GM19452 (cell line): ENCODE measurements at regions not wholly inside any gene's neighbourhood (a gene's known extent, or its start where the extent isn't known, plus 50 kb on each side); places are given as distances from the start of the nearest gene placed in this dataset.

Experiments
- ATAC-seq: cut with Tn5 transposase; IDR thresholded peaks from one replicate; pipeline ENCODE4 v1.9.1; 2021; ENCODE audit not compliant: unreplicated experiment

DNA sequence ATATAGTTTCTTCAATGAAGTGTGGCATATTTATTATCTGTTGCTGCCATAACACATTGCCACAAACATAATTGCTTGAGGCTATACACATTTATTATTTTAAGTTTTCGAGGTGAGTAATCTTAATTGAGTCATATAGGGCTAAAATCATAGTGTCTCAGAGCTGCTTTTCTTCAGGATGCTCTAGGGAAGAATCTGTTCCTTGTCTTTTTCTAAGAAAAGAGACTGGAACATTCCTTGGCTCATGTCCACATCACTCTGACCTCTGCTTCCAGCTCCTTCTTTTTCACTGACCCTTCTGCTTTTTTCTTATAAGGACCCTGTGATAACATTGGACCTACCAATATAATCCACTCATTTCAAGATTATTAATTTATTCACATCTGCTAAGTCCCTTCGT is 632.4 kb upstream of the TYRP1 start:
- ATAC-seq, result no peak

DNA sequence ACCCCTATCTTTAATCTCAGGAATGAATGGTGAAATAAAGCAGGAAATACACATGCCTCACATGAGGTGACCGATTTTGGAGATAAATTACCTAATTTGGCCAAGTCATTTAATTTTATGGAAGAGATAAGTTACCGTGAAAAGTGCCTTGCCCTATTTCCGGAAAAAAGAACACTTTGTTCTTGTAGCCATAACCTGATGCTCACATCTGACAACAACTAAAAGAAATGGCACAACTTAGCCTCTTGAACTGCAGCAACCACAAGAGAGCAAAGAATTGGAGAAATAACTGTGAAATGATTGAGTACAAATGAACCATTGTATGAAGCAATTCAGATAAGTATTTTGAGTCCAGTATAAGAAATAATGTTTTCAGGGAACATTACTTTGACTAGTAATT is 628.1 kb upstream of the TYRP1 start:
- ATAC-seq, result no peak

- ATAC-seq, result no peak
Measured at GRCh38 chr9:12065686-12066085, 627.5 kb upstream of the TYRP1 start.

DNA sequence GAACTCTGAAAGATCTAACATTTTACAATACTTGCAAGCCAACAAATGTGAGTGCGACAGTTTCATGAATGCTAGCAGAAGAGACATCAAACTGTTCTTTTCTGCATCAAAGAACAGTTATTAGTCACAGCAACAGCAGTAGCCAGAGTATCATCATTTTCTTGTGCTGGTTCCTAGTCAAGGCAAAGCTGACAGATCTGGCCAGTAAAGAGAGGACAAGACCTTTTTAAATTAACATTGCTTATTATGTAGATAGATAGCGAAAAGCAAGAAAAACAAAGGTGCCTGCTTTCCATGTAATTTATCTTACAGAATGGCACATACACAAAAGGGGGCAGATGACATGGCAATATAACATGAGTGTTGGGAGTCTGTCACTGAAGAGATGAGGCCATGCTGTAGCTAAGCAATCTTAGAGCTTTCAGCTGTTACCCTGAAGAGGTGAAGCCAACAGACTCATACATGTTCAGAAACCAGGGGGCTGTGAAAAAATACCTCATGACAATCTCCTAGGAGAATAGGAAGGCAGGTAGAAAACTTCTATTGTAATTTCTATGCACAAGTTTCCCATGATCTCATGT is 626.6 kb upstream of the TYRP1 start:
- no peak for ATAC-seq

DNA sequence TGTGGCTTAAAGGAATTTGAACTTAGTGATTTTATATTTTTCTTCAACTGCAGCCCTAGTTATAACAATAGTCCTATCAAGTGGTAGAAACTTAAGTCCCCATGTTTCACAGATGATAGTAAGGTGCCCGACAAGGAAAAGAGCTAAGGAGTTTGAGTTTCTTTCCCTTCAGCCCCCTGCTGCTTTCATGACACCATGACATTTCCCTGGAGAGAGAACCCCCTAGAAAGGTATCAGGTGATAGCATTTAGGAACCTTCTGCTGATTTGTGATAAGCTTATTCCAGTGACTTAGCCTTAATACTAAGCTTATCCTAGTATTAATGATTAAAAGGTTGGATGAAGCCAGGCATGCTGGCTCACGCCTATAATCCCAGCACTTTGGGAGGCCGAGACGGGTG is 623.8 kb upstream of the TYRP1 start:
- ATAC-seq, result no peak

GRCh38 chr9:12085399-12085798 is 607.8 kb upstream of the TYRP1 start:
- no peak for ATAC-seq

DNA sequence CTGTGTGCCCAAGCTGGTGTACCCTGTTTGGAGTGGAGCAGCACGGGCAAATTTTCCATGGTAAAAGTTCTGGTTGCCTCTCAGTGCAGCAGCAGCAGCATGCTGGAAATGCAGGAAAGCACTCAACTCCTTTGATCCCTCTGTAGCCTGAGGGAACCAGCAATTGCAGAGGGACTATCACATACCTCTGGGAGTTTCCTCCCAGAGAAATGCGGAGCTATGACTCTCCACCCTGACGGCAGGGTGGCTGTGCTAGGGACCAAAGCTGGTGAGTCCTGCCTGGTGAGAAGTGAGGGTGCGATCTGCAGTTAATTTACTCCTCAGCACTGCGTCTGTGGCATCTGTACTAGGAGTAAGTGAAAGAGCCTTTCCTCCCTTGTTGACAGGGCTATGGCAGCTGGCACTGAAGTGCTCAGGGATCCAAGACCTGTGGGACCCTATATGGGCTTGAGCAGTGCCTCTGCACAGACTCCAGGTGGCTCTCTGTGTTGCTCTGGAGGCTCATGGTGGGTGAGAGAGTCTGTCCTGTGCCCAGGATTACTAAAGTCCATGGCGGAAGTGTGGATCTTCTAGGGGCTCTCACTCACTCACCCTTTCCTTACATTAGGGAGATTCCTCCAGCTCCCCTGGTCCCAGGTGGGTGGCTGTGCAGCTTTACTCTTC is 601.2 kb upstream of the TYRP1 start:
- ATAC-seq, result no peak

DNA sequence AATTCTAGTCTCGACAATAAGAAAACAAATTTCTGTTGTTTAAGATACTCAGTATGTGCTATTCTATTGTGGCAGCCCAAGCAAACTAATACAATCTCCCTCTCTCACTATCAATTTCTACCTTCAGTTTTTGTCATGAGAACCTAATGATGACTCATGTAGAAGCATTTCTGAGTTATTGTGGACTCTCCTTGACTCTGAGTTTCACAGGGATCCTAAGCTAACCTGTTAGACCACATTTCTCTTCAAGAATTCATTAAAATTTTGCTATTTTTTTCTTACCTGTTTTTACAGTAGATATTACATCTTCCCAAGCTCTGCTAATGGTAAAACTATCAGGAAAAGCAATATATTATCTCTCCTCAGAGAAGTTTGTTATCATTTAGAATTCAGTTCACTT is 599.1 kb upstream of the TYRP1 start:
- no peak for ATAC-seq

DNA sequence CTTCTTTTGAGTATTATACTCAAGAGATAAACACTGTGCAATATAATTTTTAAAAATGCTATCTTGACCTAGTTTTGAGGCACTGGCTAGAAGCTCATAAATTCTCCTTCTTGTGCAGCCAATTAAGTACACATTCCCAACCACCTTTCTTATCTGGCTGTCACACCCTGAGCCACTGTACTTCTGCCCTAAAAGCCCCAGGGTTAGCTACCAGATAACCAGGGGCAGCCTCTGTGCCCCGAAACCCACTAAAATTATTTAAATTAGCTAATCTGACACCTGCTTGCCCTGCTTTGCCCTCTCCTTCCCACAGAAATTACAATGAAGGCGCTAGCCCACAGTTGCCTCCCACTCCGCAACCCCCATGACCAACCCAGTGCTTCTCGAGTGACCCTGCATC is 597.3 kb upstream of the TYRP1 start:
- no peak for ATAC-seq

DNA sequence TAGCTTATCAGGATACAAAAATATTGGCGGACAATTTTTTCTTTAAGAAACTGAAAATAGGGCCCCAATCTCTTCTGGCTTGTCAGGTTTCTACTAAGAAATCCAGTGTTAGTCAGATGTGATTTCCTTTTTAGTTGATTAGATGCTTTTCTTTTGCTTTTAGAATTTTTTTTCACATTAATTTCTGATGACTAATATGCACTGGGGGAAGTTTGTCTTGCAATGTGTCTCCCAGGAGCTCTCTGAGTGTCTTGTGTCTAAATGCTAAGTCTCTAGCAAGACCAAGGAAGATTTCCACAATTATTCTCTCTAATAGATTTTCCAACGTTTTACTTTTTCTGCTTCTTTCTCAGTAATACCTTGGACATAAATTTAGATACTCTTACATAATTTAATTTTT is 559.8 kb upstream of the TYRP1 start:
- no peak for ATAC-seq

- ATAC-seq, result no peak
Measured at GRCh38 chr9:12141422-12141821, 551.8 kb upstream of the TYRP1 start.

DNA sequence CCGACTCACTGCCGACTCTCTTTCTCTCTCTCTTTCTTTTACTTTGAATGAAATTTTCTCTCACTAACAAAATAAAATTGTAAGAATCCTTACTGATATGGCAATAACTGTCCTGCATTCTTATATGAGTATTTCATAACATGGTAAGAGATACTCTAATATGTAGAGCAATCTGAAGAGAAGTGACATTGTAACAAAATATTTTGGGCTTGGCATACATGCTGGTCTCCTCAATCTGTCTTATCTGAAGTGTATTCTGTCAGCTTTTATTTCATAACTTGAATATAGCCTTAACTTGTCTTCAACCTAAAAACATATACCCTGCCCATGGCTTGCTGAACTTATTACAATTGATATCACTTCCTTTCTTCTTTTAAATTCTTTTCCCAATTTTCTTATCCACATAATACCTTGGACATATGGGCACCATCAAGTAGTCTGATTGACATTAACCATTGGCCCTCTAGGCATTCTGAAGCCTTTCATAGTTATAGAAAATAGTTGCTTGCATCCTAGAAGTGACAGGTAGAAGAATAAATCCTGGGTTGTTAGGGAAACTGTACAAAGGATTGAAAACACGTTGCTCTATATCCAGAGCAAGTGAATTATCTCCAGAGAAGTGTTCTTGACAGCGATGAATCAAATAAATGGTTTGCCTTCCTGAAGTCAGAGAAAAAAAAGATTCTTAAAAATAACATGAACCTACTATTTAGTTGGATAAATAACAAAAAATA is 537.6 kb upstream of the TYRP1 start:
- no peak for ATAC-seq

DNA sequence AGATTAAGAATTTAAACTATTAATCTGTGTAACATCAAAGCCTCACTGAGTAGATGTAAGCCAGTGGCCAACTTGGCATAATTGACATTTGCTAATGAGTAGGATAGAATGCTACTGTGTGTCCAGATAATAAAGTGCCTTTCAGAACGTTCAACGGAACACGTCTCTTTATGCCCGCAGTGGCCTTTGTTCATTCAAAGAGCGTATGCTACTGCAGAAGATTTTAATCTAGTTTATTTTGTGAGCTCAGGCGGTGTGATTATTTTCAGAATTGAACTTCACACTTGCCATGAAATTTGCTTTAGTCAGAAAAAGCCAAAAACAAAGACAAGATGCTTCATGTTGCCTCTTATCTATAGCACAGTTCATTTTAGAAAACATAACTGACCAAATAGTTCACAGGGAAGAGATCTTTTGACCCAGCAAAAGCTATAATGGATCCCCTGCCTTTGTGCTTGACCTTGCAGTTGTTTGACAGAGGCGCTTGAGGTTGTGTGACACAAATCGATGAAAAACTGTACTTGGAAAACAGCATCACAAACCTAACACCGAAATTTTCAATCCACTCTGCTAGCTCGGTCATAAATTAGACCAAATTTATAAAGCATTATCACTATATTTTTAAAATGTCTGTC is 530.9 kb upstream of the TYRP1 start:
- no peak for ATAC-seq

DNA sequence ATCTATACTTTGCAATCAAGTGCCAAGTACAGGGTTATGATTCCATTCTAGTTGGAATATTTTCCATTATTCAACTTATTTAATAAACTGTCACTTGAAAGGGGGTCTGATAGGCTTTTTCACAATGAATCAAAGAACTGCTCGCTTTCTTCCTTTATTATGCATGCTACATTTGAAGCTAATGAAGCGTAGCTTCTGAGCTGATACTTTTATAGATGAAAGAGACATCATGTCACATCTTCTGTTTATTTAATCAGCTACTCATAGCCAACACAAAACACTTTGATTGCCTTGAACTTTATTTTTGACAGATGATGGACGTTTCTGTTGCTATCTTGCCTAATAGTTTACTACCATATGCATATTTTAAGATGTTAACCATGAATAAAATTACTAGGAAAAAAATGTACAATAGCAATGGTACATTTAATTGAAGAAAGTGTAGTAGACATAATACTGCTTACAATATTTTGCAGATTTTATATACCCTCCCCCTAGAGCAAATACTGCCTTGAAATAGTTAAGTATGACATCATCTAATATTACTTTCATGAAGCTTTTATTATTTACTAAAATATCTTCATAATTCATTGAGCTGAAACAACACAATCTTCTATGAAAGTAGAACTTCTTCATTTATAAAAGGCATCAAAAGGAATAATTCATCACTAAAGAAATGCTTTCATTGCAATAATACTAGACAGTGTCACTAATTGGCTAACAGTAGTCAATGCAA is 529.3 kb upstream of the TYRP1 start:
- ATAC-seq, result no peak

- no peak for ATAC-seq
Measured at GRCh38 chr9:12166518-12166917, 526.7 kb upstream of the TYRP1 start.

DNA sequence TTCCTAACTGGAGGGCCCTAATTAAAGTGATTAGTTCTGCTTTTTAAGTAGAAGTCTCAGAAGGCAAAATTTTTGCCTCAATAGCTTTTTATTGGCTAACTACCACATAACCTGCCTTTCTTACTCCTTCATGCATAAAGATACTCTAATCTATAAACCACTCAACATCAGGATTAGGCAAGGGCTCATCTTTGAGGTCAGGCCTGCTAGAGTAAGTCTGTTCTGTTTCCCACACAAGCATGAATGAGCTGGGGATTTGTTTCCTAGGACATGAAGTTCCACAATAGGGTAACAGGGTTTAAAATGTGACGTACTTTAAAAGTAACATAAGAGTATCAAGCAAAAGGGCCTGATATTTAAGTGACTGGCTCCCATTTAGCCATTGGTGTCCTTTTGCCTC is 522.7 kb upstream of the TYRP1 start:
- ATAC-seq, result no peak

DNA sequence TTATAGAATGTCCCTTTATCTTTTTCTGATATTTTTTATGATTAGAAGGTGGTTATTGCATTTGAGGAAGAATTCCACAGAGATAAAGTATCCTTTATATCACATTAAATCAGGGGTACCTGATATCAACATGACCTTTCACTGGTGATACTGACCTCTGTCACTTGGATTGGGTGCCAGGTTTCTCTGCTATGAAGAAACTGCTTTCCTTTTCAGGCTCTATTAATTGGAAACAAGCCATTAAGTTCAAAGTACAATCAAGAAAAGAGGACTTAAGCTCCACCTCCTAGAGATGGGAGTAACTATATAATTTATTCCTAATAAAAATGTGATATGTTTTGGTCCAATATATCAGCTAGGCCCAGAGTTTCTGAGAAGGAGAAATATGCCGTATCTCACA is 514.6 kb upstream of the TYRP1 start:
- ATAC-seq, result no peak

GRCh38 chr9:12182806-12183205 is 510.4 kb upstream of the TYRP1 start:
- no peak for ATAC-seq

DNA sequence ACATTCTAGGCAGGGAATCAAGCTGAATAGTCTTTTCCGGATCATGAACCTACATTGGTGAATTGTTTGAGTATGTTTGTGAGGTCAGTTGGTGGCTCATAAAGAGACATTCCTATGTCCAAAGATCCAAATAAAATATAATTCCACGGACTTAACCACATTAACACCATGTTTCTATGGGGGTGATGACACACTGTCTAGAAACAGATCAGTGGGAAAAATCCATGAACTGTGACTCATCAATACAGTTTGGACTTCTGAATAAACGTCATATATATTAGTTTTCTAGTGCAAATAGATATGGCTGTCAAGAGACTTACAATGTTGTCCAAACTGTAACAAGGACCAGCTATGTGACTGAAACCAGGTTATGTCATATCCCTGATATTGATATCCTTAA is 509.9 kb upstream of the TYRP1 start:
- ATAC-seq, result no peak

DNA sequence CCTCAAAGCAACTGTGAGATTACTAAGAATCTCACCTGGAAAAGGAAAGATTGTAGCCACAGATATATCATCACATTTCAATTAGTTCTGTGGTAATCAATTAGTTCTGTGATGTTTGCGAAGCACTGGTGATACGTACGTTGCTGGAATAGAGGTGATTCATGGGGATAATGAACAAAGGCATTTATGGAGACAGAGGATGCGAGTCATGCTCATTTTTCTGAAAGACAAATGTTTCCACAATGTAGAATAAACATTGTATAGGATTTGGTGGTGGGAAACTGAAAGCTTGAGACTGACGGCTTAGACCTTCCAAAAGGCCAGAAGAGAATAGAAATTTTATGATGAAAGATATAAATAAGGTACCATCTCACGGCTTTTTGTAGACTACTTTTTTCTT is 507.3 kb upstream of the TYRP1 start:
- ATAC-seq, result no peak

GRCh38 chr9:12191630-12192029 is 501.6 kb upstream of the TYRP1 start:
- no peak for ATAC-seq
